Hematopoietic multipotent progenitor cell treated with erythropoietin and hydrocortisone succinate and interleukin-3 and kit ligand, for 8 days (in vitro differentiated cells): ENCODE measurements at regions not wholly inside any gene's neighbourhood (a gene's known extent, or its start where the extent isn't known, plus 50 kb on each side); places are given as distances from the start of the nearest gene placed in this dataset.

Experiments used
- DNase-seq: peaks from one replicate; pipeline ENCODE4 v3.0.0-alpha.2; 2015

DNA sequence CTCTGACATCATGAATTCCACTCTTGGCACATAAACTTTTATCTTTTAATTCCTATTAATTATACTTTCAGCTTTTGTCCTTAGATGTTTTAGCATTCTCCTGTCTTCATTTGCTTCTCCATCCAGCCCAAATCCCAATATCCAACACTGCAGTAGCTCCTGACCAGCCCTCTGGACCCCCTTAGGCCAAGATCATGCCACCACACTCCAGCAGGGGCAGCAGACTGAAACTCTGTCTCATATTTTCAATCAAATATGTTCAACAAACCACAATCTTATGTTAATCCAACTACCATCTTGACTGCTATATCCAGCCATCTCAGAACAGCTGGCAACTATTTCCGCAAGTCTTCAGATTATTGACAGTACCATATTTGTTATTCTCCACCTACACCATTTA, 315.8 kb upstream of the ROBO2 start:
- no peak for DNase-seq

- DNase-seq: no peak
These were observed 315.2 kb upstream of the ROBO2 start for GRCh38 chr3:76724706-76725105.

GRCh38 chr3:76726034-76726433, 313.9 kb upstream of the ROBO2 start:
- DNase-seq: no peak

DNA sequence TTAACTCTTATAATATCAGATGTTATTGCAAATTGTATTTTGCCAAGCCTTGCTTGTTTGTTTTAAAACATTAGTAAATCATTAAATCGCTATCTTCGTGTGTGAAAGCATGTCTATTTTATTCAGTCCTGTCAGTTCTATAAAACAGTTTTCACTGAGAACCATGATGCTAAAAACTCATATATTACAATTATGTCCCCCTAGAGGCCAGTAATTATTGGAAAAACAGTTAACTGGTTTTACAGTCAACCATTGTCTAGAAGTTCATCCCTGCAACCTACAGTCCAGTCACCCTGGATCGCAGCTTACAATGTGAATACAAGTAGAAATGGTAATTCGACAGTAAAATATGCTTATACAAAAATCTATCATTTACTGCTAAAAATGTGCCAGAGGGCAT, 311.5 kb upstream of the ROBO2 start:
- DNase-seq: no peak

DNA sequence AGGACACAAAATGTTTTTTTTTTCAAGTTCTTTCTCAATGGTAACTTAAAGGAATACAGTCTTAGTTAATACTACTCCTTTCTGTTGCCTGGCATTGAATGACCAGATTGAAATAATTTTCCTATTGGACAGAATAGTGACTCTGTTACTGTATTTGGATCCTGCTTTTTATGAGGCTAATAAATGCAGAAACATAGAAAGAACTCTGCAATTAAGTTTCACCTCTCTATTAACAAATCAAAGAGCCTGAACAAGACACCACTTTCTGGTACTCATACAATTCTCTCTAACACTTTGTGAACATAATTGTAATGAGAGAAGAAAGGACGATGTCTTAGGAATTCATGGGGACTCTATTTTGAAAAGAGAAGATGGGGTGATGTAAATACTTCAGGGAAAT, 308.4 kb upstream of the ROBO2 start:
- DNase-seq: no peak

DNA sequence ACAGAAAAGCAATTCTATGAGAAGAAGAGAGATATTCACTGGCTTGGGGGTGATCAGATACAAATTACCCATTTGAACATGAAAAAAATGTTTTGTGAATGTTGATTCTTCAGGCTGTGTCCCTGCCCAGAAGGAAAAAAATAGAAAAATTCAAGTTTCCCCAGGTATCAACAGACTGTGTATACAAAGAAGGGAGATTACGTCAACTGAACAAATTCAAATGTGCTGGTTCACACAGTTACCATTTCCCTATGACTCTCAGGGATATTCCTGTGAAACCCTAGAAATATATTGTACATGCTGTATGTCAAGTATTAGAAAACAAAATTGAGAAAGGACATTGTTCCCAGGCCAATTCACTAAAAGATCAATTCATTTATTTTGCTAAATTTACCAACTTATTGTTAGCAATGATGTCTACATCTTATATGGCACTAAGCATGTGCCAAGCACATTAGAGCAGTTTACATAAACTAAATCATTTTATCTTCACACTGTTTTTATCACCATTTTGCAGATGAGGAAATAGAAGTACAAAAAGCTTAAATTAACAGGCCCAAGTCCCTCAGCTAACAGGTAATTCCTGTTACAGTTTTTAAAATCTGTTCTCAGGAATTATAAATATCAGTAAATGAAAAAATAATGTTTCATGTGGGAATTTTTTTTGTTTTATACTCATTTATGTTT, 306.7 kb upstream of the ROBO2 start:
- no peak for DNase-seq

DNA sequence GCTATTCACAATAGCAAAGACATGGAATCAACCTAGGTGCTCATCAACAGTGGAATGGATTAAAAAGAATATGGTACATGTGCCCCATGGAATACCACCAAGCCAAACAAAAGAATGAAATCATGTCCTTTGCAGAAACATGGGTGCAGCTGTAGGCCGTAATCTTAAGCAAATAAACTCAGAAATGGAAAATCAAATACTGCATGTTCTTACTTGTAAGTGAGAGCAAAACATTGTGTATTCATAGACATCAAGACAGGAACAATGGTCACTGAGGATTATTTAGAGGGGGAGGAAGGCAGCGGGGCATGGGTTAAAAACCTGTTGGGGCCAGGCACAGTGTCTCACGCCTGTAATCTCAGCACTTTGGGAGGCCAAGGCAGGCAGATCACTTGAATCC, 304.7 kb upstream of the ROBO2 start:
- DNase-seq: no peak

DNA sequence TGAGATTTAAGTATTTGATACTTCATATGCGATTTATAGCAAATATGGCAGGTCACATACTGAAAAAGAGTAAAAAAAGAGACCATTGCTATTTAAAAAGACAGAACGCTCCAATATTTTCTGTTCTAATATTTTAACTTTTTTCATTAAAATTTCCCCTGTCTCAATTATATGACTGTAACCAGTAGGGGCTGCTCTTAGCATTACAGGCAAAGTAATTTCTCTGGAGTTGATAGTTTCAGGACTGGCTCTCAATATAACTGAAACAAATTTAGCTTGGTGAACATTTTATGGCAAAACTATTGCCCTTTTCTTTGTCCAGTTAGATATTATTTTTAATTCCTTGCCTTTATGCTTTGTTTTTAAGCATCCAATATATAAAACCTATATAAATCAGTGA, 286.3 kb upstream of the ROBO2 start:
- no peak for DNase-seq

- DNase-seq: no peak
These were observed 285.7 kb upstream of the ROBO2 start for GRCh38 chr3:76754247-76754646.

DNA sequence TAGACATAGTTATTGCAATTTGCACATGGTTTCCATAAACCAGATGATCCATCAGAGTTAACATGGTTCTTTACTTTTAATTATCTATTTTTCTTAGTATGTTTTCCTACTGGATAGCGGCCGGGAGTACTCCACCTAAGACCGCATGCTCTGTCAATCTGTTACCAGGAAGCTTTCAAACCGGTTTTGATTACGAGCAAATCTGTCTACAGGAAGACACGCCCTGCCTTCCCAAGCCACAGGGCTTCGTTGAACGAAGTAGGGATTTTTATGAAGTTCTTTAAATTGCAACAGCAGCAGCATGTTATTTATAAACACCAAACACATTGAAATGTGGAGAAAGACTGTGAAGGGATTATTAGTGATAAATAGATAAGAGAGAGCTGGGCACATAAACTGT, 283.3 kb upstream of the ROBO2 start:
- DNase-seq: no peak

GRCh38 chr3:76760336-76760735, 279.6 kb upstream of the ROBO2 start:
- DNase-seq: no peak

DNA sequence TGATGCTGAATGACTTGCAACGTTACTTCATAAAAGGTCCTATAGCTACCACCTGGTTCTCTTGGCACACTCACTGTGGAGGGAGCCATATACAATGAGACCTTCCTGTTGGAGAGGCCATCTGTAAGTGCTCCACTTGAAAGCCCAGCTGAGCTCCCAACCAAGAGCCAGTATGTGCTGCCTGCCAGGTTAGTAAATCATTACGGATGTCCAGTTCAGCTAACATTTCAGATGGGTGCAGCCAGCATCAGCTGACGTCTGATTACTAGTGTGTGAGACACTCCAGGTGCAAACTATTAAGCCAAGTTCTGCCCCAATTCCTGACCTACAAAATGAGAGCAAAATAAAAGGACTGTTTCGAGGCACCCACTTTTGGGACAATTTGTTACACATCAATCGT, 274.4 kb upstream of the ROBO2 start:
- DNase-seq: no peak

DNA sequence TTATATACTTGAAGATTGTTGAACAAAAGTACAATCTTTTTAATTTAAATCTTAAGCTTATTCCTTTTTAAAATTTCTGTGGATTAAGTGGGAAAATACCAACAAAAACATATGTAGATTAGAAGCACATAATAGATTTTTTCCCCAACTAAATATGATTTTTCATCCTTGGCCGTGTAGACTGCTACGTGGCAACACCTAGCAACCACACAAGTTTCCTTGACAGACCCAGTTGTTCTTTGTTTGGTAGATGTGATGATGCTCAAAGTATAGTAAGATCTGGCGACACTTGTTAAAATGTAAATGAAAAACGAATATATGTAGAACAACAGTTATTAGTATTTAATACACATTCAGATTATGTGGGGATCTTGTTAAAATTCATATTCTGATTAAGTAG, 271.0 kb upstream of the ROBO2 start:
- no peak for DNase-seq

DNA sequence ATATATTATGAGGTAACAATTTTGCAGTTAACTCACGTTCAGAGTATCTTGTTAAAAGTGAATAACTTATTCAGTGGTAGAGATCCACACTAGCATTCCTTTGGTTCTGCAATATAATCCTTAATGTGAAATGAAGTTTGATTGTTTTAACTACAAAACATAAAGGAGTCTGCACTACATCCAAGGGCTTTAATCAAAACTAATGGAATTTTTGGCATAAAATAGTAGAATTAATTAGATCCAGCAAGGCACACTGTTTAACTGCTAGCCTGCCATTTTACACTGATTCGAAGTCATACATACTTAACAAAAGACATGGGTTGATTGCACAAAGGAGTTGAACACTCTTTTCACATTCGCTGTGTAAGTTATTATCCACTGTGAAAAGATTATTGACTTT, 263.0 kb upstream of the ROBO2 start:
- DNase-seq: no peak

- no peak for DNase-seq
These were observed 251.7 kb upstream of the ROBO2 start for GRCh38 chr3:76788206-76788605.

DNA sequence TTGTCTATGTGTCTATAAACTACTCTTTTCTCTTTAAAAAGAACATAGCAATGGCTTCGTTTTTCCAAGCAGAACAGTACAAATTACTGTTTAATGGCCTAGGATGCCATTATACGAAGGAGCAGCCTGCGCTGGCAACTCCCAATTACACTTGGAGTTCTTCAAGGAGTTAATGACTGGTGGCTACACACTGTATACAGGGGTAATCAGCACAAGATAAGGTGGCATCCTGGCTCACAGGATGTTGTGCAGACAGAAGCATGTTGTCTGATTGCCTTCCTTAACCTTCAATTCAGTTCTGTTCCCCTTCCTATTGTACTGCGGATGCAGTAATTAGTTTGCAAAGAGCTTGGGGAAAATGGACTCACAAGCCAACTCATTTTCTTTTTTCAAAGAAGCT, 250.7 kb upstream of the ROBO2 start:
- DNase-seq: no peak

GRCh38 chr3:76811418-76811817, 228.5 kb upstream of the ROBO2 start:
- DNase-seq: no peak

- DNase-seq: no peak
These were observed 227.2 kb upstream of the ROBO2 start for GRCh38 chr3:76812649-76813242.

DNA sequence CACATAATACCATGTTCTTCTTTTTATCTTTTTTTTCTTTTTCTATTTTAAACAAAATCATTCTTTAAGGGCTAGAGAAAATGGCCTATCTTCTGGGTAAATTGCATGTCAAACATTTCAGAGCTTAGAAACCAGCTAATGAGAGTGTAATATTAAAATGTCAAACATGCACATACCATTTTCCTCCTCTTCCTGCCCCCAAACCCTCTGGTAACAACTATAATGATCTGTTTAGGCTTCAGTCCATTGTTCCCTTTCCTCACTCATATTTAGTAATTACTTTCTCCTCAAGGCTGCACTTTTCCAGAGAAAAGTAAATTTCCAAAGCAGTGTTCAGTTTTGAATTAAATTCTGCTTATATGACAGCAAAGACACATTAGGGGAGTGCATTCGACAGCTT, 224.3 kb upstream of the ROBO2 start:
- no peak for DNase-seq

DNA sequence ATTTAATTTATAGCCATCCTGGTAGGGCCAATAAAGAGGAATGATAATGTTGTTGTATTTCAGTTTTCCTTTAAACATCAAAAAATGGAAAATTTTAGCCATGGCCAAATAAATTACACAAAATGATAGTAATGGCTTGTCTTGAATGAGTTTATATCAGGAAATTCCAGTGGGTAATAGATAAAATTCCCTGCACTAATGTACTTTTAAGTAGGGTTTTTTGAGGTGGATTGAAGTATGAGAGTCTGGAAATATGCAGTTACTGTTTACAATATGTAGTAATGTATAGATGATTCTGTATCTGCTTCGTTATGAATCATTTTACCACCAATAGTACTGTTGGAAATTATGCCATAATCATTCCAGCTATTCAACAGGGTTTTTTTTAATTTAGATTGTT, 219.4 kb upstream of the ROBO2 start:
- DNase-seq: no peak

GRCh38 chr3:76824658-76825240, 215.2 kb upstream of the ROBO2 start:
- DNase-seq: no peak

DNA sequence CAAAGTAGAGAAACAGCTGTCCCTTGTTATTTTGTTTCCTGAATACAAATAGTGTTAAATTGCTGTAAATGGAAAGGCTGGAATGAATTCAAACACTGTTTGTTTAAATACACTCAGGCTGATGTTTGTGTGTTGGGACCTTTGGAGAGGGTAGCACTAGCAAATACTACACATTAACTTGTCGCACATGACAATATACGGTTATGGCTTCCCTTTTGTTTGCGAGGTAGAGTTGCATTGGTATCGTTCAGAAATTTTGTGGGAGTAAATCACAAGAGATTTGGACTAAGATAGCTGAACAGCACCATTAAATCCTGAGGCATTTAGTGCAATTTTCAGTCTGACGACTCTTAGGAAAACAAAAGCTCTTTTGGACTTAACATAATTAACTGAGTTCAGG, 213.0 kb upstream of the ROBO2 start:
- DNase-seq: no peak

DNA sequence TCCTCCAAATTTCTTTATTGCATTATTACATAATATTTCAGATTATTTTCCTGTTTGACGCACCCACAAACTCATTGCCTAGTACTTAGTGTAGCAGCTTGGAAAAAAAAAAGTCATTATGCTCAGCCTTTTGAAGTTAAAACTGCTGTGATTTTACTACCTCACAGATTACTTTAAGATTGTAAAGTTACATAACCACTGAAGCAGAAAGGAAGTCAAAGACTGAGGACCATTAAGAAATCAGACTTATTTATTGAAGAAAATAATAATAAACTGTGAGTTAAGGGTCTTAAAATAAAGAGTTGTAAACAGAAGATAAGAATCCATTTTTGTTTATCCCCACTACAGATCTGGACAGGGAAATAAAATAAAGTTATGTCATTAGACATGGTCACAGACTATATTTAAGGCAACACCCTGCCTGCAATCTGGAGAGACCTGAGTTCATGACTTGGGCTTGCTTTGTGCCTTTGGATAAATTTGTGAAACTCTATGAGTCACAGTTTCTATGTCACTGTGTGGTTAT, 212.1 kb upstream of the ROBO2 start:
- DNase-seq: no peak

- no peak for DNase-seq
These were observed 205.2 kb upstream of the ROBO2 start for GRCh38 chr3:76834657-76835056.

DNA sequence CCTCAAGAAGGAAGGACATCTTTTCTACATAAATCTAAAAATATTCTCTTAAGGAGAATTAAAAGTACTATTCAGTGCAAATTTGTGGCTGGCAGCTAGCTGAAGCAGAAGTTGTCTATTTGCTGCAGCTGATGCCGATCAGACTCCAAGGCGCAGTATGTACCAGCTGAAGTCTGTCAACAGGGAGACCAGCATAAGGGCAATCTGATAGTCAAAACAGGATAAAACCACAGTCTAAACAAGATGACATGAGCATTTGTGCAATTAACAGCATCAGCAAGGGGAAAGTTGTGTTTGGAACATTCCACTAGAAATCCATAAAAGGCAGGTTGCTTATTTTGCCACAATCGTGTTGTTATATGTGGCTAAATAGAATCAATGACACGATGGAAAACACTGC, 198.2 kb upstream of the ROBO2 start:
- no peak for DNase-seq
